GM12865 (cell line): ENCODE measurements at regions not wholly inside any gene's neighbourhood (a gene's known extent, or its start where the extent isn't known, plus 50 kb on each side); places are given as distances from the start of the nearest gene placed in this dataset.

Experiments used
- DNase-seq: peaks from one replicate; pipeline ENCODE4 v3.0.0; 2010; ENCODE audit warnings: low read depth
- H3K4me3 ChIP-seq: 2 replicates; pipeline ENCODE4 v1.5.1; 2011; ENCODE audit warnings: mild to moderate bottlenecking, low read depth, low read length, control low read depth
- CTCF ChIP-seq: IDR thresholded peaks from 2 replicates; pipeline ENCODE4 v1.5.1; 2011; ENCODE audit warnings: low read length, control low read depth, low read depth, inconsistent platforms; ENCODE audit not compliant: insufficient read depth; ENCODE audit errors: missing control alignments

GRCh38 chr2:52968043-52968442, 799.6 kb upstream of the CHAC2 start:
- no peak for DNase-seq
- no peak overlapping the region for H3K4me3 ChIP-seq
- TF ChIP-seq CTCF, result no peak

GRCh38 chr2:52964916-52965530, 802.6 kb upstream of the CHAC2 start:
- TF ChIP-seq CTCF, result no peak
- H3K4me3 ChIP-seq, result no peak overlapping the region
- DNase-seq, result no peak

GRCh38 chr2:52961403-52961802, 806.2 kb upstream of the CHAC2 start:
- TF ChIP-seq CTCF, result no peak
- no peak overlapping the region for H3K4me3 ChIP-seq
- no peak for DNase-seq

GRCh38 chr2:52960881-52961280, 806.7 kb upstream of the CHAC2 start:
- no peak for DNase-seq
- H3K4me3 ChIP-seq, result no peak overlapping the region
- TF ChIP-seq CTCF, result no peak

- no peak overlapping the region for H3K4me3 ChIP-seq
- no peak for DNase-seq
- TF ChIP-seq CTCF, result no peak
Observed at GRCh38 chr2:52959801-52960200, 807.8 kb upstream of the CHAC2 start.

- TF ChIP-seq CTCF, result no peak
- no peak for DNase-seq
- H3K4me3 ChIP-seq, result no peak overlapping the region
Observed at GRCh38 chr2:52956766-52957165, 810.8 kb upstream of the CHAC2 start.

- no peak for TF ChIP-seq CTCF
- no peak for DNase-seq
- H3K4me3 ChIP-seq, result no peak overlapping the region
Observed at GRCh38 chr2:52956118-52956517, 811.5 kb upstream of the CHAC2 start.
